Tongue (tissue), 1 donor: ENCODE measurements at regions not wholly inside any gene's neighbourhood (a gene's known extent, or its start where the extent isn't known, plus 50 kb on each side); places are given as distances from the start of the nearest gene placed in this dataset. TPM values are rescaled to one million over a fixed set of nuclear protein-coding genes. Genes with fewer than 3 reads are reported as not detected.

Source experiments
- small RNA-seq: library from RNA; depleted of rRNA; stranded (forward); fragments of <200 nt; gene quantifications from one replicate; pipeline ENCODE3, GENCODE V24; 2014; ENCODE audit warnings: low replicate concordance

Small RNAs in the stretch of these regions (small RNA-seq; reads per million reads assigned to genes)
- not detected for gene PPIAP44
